HG03457 (cell line): ENCODE measurements at regions not wholly inside any gene's neighbourhood (a gene's known extent, or its start where the extent isn't known, plus 50 kb on each side); places are given as distances from the start of the nearest gene placed in this dataset.
"Not testable (repeated sequence)": the region's sequence is repeated elsewhere in the genome, so short reads cannot be mapped to it uniquely, and the experiment has no call there.

Experiments
- ATAC-seq: cut with Tn5 transposase; IDR thresholded peaks from one replicate; pipeline ENCODE4 v1.9.1; 2021; ENCODE audit warnings: moderate number of reproducible peaks; ENCODE audit not compliant: unreplicated experiment

- ATAC-seq = not testable (repeated sequence)
Observed at GRCh38 chr9:73337182-73337581, 185.5 kb downstream of the ANXA1 start.

DNA sequence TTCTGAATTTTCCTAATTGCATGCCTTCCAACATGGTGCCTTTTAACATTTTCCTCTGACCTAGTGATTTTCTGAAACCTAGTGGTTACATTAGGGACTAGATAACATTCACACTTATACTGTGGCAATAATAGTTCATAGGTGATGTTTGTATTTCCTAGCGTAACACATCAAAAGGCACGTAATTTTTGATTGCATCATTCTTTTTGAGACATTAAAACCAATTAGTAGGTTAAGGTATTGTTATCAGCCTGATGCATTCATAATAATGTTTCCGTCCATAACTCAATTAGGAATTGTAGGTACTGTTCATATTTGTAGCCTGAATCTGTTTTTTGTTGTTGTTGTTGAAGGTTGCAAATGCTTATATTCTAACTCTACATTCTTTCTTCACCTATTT, 192.4 kb downstream of the ANXA1 start:
- ATAC-seq = no peak

DNA sequence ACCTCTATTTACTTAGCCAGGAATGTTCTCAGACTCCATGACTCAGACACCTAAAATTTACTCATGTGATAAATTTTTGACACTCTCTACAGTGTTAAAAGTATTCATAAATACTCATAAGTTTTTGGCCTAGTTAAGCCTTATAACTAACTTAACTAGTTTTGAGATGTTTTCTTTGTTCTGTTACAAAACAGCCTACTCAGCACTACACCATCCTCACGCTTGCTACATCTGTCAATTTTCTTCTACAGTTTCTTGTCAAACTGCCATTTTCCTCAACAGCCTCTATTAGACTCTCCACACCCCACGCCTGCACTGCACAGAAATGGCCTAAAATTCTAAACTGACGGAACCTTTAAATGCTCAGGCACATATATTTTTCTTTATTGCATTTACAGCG, 195.5 kb downstream of the ANXA1 start:
- no peak for ATAC-seq

GRCh38 chr9:73347720-73348119, 196.1 kb downstream of the ANXA1 start:
- no peak for ATAC-seq

GRCh38 chr9:73348471-73348870, 196.8 kb downstream of the ANXA1 start:
- no peak for ATAC-seq

DNA sequence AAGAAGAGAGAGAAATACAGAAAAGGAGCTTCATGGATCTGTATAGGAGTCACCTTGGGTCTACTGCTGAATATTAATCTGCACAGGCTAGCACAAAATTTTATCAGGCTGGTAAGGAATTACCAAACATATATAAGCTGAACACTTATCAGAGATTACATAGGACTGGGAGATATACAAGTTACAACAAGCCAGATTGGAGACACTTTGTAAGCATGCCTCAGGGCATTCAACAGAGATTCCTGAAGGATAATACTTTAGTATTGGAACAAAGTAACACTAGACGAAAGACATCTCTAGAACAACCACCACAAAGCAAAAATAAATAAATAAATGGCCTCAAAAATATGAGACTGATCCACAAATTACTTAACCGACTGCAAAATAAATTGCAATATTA, 197.8 kb downstream of the ANXA1 start:
- no peak for ATAC-seq

- no peak for ATAC-seq
Observed at GRCh38 chr9:73357607-73358006, 205.9 kb downstream of the ANXA1 start.

DNA sequence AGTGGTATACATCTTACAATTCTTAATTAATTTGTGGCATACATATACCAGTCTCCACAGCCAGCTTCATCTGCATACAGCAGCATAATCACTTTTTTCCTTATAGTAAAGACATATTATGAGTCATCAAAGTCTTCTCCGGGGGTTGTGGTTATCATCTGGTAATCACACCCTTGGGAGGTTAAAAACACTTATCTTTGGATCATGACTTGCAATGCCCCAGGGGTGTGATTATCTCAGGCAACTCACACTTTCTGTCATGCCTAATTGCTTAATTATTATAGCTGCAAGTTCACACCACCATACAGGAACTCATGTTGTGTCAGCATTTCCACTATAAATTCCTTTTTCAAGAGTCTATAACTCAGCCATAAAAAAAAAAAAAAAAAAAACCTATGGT, 218.4 kb downstream of the ANXA1 start:
- no peak for ATAC-seq

DNA sequence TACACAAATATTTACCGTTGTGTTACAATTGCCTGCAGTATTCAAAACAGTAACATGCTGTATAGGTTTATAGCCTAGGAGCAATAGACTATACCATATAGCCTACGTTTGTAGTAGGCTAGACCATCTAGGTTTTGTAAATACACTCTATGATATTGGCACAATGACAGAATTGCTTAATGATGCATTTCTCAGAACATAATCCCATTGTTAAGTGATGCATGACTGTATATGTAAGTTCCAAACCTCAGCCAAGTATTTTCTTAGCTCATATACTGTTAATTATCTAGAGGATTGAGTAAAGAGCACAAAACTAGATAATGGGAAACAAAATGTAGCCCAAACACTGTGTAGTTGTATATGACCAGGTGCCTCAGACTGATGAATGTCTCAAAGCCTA, 220.1 kb downstream of the ANXA1 start:
- ATAC-seq = no peak

DNA sequence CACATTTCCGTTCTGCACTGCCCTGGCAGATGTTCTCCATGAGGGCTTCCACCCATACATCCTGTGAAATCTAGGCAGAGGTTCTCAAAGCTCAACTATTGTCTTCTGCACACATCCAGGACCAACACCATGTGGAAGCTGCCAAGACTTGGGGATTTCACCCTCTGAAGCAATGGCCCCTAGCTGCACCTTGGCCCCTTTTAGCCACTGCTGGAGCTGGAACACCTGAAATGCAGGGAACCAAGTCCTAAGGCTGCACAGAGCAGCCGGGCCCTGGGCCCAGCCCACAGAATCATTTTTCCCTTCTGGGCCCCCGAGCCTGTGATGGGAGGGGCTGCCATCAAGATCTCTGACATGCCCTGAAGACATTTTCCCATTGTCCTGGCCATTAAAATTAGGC, 228.7 kb downstream of the ANXA1 start:
- no peak for ATAC-seq

DNA sequence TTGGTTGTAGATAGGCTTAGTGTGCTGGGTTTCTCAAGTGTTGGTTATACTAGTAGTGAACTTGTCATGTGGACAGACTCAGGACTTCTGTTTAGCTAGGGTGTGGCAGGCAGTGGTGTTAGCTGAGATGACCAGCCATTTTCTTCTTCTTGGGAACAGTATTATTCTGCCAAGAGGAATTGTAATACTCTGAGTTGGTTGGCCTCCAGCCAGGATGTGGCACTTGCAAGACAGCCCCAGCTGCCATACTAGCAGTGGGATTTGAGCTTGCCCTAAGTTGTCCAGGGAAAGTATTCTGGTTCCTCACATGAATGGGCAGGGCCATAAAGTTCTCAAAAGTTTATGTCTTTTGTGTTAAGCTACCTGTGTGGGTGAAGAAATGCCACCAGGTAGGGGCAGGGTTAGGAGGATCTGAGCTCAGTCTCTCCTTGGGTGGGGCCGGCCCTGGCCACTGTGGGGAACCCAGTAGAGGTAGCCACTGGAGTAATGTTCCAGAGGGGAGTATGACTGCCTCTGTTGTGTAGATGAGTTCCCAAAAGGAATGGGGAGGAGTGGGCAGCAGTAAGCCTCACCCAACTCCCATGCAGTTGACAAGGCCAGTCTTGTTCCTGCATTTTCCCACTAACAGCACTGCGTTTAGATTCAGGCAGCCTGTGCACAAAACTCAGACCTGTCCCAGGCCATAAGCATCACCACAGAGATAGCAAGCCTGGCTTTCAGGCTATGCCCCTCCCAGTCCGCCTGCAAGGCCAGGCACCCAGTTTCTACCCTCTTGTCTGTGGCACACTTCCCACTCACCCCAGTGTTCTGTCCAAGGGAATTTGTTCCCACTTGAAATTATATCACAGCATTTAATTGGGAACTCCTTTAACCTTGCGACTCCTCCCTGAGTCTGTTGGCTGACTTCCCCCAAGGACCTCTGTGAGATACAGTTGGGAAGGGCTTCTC, 250.7 kb downstream of the ANXA1 start:
- no peak for ATAC-seq

DNA sequence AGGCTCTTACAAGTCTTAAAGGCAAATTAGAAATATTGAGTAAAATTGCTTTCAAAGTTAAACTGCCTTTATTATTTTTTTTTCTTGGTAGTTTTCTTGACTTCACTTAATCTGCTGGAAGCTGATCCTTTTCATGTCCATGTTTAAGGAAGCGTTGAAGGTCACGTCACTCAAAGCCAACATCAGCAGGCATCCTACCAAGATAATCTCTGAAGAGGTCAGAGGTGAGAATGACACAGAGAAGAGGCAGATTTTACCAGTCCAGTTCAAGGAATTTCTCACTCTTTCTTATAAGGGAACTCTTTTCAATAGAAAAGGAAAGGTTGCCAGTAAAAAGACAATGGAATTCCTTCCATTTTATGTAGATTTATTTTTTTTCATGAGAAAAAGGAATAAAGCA, 259.8 kb downstream of the ANXA1 start:
- ATAC-seq = no peak

GRCh38 chr9:73412874-73413273, 261.2 kb downstream of the ANXA1 start:
- ATAC-seq = no peak

GRCh38 chr9:73423891-73424290, 272.2 kb downstream of the ANXA1 start:
- ATAC-seq = no peak

GRCh38 chr9:73426269-73426668, 274.6 kb downstream of the ANXA1 start:
- ATAC-seq = no peak

DNA sequence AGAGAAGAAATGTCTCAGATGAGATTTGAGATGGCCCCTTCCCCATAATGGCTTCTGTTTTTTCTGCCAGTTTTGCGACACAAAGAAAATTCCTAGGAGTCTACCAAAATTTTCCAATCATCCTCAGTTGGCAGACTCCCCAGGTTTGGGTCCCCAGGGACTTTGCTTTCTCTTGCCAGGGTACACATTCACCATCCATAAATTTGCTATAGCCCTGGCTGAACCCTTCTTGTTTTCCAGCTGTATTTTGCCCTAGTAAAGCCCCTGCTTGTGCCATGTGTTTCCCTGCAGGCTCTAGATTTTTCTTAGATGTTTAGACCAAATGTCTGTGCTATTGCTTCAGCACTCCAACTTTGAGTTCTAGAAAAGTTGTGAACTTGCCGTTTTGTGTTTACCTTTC, 283.2 kb downstream of the ANXA1 start:
- no peak for ATAC-seq

- peak; percentile 79 for ATAC-seq
Observed at GRCh38 chr9:73437758-73438157, 286.1 kb downstream of the ANXA1 start.

- ATAC-seq = not testable (repeated sequence)
Observed at GRCh38 chr9:73439839-73440238, 288.2 kb downstream of the ANXA1 start.

DNA sequence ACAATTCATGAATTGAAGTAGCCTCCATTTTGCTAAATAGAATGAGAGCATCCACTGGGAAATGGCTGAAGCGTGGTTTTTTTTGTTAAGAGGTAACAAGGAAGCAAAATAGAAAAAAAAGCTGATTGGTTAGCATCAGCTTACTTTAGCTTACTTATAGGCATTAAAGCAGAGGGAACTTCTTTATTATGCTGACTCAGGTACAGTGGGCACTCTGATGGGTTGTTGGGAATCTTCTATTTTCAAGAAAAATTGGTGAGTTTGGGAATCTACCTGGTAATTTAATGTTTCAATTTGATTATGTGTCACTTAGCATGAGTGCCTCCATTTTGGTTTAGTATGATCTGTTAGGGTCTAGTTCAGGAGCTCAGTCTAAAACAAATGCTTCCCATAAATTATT, 289.6 kb downstream of the ANXA1 start:
- ATAC-seq = no peak

- ATAC-seq = no peak
Observed at GRCh38 chr9:73441890-73442818, 290.5 kb downstream of the ANXA1 start.

DNA sequence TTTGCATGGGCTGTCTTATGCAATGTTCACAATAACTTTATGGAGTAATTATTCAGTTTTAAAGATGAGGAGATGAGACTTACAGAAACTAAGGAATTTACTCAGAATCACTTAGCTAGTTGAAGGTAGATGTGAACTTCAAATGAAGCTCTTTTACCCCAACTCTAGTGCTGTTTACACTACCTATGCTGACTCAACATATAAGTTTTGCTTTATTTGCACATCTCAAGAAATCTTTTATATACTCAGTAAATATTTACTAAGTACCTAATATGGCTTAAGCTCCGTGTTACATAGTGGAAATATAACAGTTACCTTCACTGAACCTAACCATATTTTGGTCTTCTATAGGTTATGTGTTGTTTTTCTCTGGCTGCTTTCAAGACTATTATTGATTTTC, 293.2 kb downstream of the ANXA1 start:
- no peak for ATAC-seq

DNA sequence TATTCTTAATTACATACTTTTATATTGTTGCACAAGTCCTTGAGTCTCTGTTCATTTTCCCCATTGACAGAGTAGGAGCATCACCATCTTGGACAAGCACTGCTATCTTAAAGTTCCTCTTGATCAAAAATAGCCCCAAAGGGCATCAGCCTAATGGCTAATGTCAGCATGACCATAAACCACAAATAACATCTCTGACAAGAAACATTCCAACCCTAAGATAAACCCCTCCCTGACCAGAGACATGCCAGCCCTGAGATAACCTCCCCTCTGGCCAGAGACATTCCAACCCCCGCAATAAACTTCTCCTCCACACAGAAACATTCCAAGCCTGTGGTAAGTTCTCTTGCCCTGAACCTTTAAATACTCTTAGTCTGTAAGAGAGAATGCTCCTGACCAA, 293.7 kb downstream of the ANXA1 start:
- ATAC-seq = not testable (repeated sequence)
